Tibial nerve (tissue), 4 donors: ENCODE measurements at regions not wholly inside any gene's neighbourhood (a gene's known extent, or its start where the extent isn't known, plus 50 kb on each side); places are given as distances from the start of the nearest gene placed in this dataset.

Source experiments
- DNase-seq, 2 donors: peaks; one replicate each; pipeline ENCODE4 v3.0.0-alpha.2; 2019; ENCODE audit warnings: low spot score in 2 of 2
- H3K27ac ChIP-seq, 4 donors: fragments of 200-600 bp; sonication (generic) in 3 of 4; one replicate each; pipeline ENCODE4 v1.5.1; 2017 to 2019; ENCODE audit warnings: mild to moderate bottlenecking in 1 of 4
- H3K27me3 ChIP-seq, 2 donors: fragments of 200-600 bp; sonication (generic) in 1 of 2; one replicate each; pipeline versions ENCODE4 v1.5.1 to v1.6.0; 2017 to 2019
- H3K36me3 ChIP-seq, 3 donors: fragments of 200-600 bp; sonication (generic); one replicate each; pipeline ENCODE4 v1.5.1; 2018 to 2019
- H3K4me1 ChIP-seq, 4 donors: fragments of 200-600 bp; sonication (generic) in 3 of 4; one replicate each; pipeline ENCODE4 v1.5.1; 2017 to 2019
- H3K4me3 ChIP-seq, 4 donors: fragments of 200-600 bp; sonication (generic) in 3 of 4; one replicate each; pipeline ENCODE4 v1.5.1; 2017 to 2019; ENCODE audit warnings: mild to moderate bottlenecking in 1 of 4, moderate library complexity in 1 of 4
- H3K9me3 ChIP-seq, 4 donors: fragments of 200-600 bp; sonication (generic) in 3 of 4; one replicate each; pipeline ENCODE4 v1.5.1; 2017 to 2019
- EP300 ChIP-seq, 2 donors: sonication (generic); formaldehyde crosslinking; IDR thresholded peaks; one replicate each; pipeline ENCODE4 v1.6.1; 2017; ENCODE audit warnings: antibody characterized with exemption in 2 of 2, mild to moderate bottlenecking in 1 of 2
- POLR2A ChIP-seq, 2 donors: fragments of 450-650 bp; IDR thresholded peaks; one replicate each; pipeline ENCODE4 v1.6.1; 2017; ENCODE audit warnings: antibody characterized with exemption in 2 of 2, mild to moderate bottlenecking in 2 of 2, moderate library complexity in 2 of 2
- WGBS, 2 donors: methylation state at CpG; one replicate each; pipeline ENCODE4 v1.1.5; 2018; 5-methylcytosine and 5-hydroxymethylcytosine counted together
- TF ChIP-seq, protein P1 (sequence below), 5 experiments: fragments of 200-600 bp in 3 of 5; fragments of 450-650 bp in 2 of 5; sonication (generic) in 3 of 5; IDR thresholded peaks; one replicate each; pipeline ENCODE4 v1.5.1; 2016 to 2019; ENCODE audit warnings: antibody characterized with exemption in 5 of 5, mild to moderate bottlenecking in 3 of 5, moderate library complexity in 2 of 5

DNA sequence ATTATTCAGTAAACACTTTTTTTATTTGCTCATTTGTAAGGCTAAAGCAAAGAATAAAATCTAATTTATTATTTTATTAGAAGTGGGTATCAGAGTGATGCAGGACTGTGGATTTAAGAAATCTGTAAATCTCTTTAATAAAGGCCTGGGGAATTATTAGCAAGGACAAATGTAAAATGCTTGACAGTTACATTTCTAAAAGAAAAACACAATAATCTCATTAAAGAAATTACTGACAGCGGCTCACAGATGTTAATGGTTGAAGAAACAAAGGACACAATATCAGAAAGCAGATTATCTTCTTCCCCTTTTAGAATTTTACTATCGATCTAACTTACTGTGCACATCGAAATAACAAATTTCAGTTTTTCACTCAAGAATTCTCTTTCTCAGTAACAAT, 262.1 kb upstream of the MEIS2 start:
- Histone ChIP-seq H3K4me1 (no peaks in the 10 kb centered on the region), H3K36me3 (no peaks in the 10 kb centered on the region), H3K9me3 (no peaks in the 10 kb centered on the region), H3K27me3 (no peaks in the 10 kb centered on the region), H3K27ac (no peak overlapping the region), H3K4me3 (no peak overlapping the region)
- no peak for DNase-seq
- whole genome bisulfite sequencing, 2 donors: 92 to 93% methylated on average over 3 of the region's 3 CpGs
- no peak for TF ChIP-seq POLR2A (IDR thresholded peaks at IDR 0.05)
- TF ChIP-seq, protein P1, sequence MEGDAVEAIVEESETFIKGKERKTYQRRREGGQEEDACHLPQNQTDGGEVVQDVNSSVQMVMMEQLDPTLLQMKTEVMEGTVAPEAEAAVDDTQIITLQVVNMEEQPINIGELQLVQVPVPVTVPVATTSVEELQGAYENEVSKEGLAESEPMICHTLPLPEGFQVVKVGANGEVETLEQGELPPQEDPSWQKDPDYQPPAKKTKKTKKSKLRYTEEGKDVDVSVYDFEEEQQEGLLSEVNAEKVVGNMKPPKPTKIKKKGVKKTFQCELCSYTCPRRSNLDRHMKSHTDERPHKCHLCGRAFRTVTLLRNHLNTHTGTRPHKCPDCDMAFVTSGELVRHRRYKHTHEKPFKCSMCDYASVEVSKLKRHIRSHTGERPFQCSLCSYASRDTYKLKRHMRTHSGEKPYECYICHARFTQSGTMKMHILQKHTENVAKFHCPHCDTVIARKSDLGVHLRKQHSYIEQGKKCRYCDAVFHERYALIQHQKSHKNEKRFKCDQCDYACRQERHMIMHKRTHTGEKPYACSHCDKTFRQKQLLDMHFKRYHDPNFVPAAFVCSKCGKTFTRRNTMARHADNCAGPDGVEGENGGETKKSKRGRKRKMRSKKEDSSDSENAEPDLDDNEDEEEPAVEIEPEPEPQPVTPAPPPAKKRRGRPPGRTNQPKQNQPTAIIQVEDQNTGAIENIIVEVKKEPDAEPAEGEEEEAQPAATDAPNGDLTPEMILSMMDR (IDR thresholded peaks at IDR 0.05): no peak

DNA sequence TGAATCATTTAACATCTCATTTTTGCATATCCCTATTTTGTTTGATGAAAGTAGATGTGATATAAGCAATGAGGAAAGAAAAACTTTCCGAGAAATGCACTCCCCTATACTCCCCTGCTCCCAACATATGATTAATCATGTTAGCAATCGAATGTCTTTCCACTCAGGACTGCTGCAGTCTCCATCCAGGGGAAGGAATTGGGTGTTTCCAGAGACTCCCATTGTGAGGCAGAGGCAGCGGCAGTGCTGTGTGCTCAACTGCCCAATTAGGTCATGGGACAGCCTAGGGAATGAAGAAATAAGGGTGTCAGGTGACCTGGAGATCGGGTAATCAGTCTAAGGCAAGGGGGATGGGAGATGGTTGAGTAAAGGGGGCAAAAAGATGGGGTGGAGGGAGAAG, 268.6 kb upstream of the MEIS2 start:
- TF ChIP-seq POLR2A (IDR thresholded peaks at IDR 0.05) (no peak), EP300 (IDR thresholded peaks at IDR 0.05) (no peak)
- TF ChIP-seq, protein P1 (IDR thresholded peaks at IDR 0.05): no peak
- Histone ChIP-seq H3K36me3 (no peaks in the 10 kb centered on the region), H3K4me1 (no peaks in the 10 kb centered on the region), H3K4me3 (no peak overlapping the region), H3K9me3 (no peaks in the 10 kb centered on the region), H3K27me3 (no peaks in the 10 kb centered on the region), H3K27ac (no peak overlapping the region)
- WGBS, 2 donors: 72 to 77% methylated on average over 4 of the region's 4 CpGs
- DNase-seq: no peak

DNA sequence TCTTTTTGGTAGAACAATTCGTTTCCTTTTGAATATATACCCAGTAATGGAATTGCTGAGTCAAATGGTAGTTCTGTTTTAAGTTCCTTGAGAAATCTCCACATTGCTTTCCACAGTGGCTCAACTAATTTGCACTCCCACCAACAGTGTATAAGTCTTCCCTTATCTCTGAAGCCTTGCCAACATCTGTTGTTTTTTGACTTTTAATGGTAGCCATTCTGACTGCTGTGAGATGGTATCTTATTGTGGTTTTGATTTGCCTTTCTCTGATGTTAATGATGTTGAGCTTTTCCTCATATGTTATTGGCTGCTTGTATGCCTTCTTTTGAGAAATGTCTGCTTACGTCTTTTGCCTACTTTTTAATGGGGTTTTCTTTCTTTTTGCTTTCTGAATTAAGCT, 270.6 kb upstream of the MEIS2 start:
- H3K27me3 ChIP-seq: no peaks in the 10 kb centered on the region
- 69 to 85% methylated on average over 2 of the region's 2 CpGs for WGBS, 2 donors

DNA sequence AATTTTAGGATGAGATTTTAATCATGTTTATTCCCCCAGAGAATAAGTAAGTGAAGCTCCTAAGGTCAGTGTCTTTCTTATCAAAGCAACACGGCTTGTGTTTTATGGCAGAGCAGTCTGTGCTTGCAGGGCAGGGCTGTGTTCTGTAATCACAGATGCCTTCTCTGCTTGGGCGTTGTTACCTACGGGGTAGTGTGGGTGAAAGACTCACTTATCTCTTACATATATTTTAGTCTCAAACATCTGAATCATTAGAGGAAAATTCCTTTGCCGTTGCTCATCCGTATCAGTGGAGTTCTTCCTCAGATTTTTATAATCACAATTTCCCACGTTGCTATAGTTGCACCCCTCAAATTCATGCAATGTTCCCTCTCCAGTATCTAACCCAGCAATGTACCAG, 271.7 kb upstream of the MEIS2 start:
- no peak overlapping the region for H3K4me3 ChIP-seq
- H3K4me1 ChIP-seq: no peaks in the 10 kb centered on the region
- no peak for DNase-seq
- no peaks in the 10 kb centered on the region for H3K36me3 ChIP-seq
- H3K27ac ChIP-seq: no peak overlapping the region
- no peaks in the 10 kb centered on the region for H3K27me3 ChIP-seq
- 48 to 56% methylated on average over 6 of the region's 6 CpGs for WGBS, 2 donors
- H3K9me3 ChIP-seq: no peaks in the 10 kb centered on the region
- no peak for TF ChIP-seq EP300 (IDR thresholded peaks at IDR 0.05)
- TF ChIP-seq, protein P1 (IDR thresholded peaks at IDR 0.05): no peak
- TF ChIP-seq POLR2A (IDR thresholded peaks at IDR 0.05): no peak

More for the DNA sequence above, 270.6 kb upstream of the MEIS2 start:
- no peaks in the 10 kb centered on the region for H3K36me3 ChIP-seq
- no peaks in the 10 kb centered on the region for H3K4me1 ChIP-seq
- no peak overlapping the region for H3K27ac ChIP-seq
- H3K9me3 ChIP-seq: no peaks in the 10 kb centered on the region
- TF ChIP-seq, protein P1 (IDR thresholded peaks at IDR 0.05): no peak
- TF ChIP-seq EP300 (IDR thresholded peaks at IDR 0.05) (no peak), POLR2A (IDR thresholded peaks at IDR 0.05) (no peak)
- no peak overlapping the region for H3K4me3 ChIP-seq
- DNase-seq: no peak

DNA sequence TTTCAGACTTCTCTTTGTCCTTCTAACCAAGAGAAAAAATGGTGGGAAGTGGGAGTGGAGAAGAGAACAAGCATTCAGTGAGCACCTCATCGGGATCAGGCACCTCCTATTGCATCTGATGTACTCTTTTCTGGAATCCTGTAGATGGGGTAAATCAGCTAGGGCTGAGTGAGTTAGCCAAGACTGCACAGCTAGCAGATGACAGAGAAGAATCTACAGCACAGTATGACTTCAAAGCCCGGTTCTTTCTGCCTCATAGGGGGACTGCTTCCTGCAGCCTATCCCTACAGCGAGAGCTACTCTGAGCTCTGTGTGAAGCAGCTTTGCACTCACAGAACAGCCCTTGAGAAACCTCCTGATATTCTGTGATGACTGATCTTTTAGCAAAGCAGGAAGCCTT, 275.2 kb upstream of the MEIS2 start:
- TF ChIP-seq EP300 (IDR thresholded peaks at IDR 0.05) (no peak), POLR2A (IDR thresholded peaks at IDR 0.05) (no peak)
- TF ChIP-seq, protein P1 (IDR thresholded peaks at IDR 0.05): no peak
- Histone ChIP-seq H3K9me3 (peaks cover 0 to 4% (median 0%) of the 10 kb centered on the region in 4 donors), H3K27ac (no peak overlapping the region), H3K4me3 (no peak overlapping the region), H3K27me3 (no peaks in the 10 kb centered on the region), H3K36me3 (no peaks in the 10 kb centered on the region), H3K4me1 (no peaks in the 10 kb centered on the region)
- DNase-seq: no peak
- 46 to 49% methylated on average over 3 of the region's 3 CpGs for WGBS, 2 donors
